Stimulated activated CD4-positive, alpha-beta T cell treated with anti-CD3 and anti-CD28 coated beads, TNF-alpha, amount 100 ng/mL, for 4 hours (primary cell): ENCODE measurements at regions not wholly inside any gene's neighbourhood (a gene's known extent, or its start where the extent isn't known, plus 50 kb on each side); places are given as distances from the start of the nearest gene placed in this dataset.
"Not testable (repeated sequence)": the region's sequence is repeated elsewhere in the genome, so short reads cannot be mapped to it uniquely, and the experiment has no call there.

Experiments used
- DNase-seq, 3 experiments: peaks; one replicate each; pipeline ENCODE4 v3.0.0-alpha.2; 2020; ENCODE audit warnings: low read depth in 3 of 3

DNA sequence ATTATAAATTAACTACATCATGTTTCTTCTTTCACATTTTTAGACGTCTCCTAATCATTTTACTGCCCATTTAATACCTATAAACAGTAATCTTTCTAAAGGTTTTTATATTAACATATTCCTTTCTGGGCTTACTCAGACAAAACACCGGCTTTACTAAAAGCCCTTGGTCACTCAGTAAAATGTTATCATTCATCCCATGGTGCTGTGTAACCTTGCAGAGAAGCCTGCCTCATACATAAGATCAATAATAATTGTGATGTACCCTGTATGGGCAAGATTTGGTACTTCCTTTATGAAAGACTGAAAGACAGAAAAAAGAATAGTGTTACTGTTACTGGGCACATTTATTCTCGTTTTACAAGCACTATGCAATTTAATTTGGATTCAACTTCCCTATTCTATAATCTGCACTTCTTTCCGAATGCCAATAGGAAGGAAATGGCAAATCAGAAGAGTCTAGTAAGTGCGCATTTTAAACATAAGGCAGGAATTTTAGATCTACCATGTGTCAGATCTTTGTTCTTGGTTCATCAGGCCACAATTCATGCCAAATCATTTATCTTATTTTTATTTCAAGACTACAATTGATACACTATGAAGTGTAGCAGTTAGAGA, 522.2 kb downstream of the CSNK1G3 start:
- no peak for DNase-seq

DNA sequence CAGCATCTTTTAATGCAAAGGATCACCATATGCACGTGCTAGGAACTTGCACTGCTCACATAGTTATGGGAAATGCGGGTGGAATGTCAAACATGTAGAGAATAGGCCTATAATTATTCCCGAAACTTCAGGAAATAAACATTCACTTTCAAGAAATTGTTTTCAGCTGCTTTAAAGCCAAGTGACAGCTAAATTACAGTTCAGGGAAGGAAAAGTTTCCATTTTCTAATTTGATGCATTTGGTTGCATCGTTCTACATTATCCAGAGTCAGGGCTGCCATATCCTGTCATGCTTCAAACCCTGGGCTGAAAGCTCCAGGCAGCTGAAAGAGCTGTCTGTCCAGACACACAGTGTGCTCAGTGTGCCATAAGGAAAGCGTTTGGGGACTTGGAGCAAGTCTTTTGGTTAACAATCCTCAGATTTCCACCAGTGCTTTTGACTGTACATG, 518.1 kb downstream of the CSNK1G3 start:
- no peak for DNase-seq

DNA sequence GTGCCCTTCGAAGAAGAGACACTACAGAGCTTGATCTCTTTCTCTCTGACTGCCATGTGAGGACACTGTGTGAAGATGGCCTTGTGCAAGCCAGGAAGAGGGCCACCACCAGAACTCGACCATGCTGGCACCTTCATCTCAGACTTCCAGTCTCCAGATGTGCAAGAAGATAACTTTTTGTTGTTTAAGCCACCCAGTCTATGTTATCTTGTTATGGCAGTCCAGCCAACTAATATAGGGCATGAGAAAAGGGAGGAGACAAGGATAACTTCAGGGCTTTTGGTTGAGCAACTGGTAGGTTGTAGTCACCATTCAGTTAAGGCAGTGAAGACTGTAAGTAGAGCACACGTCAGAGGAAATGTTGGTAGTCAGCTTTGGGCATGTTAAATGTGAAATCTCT, 515.5 kb downstream of the CSNK1G3 start:
- DNase-seq = no peak

DNA sequence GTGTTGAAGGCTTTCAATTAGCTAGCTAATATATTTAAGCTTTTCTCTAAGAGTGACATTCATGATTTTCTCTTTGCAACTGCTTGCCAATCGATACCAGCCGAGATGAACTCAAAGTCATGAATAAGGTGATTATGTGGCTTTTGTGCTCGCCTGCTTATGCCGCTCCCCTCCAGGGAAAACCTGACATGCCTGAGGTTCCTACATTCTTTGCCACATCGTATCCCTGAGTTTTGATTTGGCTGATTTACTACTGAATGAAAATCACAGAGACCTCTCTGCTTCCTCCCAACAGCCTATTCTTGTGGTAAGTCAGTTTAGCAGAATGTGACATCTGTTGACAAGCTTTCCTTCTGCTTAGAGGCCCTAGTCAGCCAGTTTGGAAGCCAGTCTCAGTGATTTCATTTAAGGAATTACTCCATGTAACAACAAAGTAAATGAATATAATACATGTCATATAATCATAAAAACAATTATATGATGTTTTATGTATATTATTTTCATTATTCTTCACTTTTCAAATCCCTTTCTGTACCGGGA, 513.4 kb downstream of the CSNK1G3 start:
- DNase-seq = no peak

DNA sequence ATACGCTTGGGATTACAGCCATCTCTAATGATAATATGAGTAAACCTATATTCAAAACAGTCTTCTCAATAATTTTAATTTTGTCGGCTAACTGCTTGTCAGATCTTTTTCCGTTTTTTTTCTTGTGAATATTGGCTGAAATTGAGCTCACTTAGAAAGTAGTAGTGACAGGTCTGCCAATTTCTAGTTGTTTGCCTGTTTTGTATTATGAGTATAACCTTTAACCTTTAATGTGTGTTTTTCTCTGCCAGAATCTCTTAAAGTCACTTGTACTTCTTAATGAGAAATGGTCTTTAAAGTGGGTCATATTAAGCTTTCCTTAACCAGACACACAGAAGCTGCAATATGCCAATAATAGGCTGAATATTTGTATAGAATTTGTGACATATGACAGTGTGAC, 511.0 kb downstream of the CSNK1G3 start:
- DNase-seq = no peak

DNA sequence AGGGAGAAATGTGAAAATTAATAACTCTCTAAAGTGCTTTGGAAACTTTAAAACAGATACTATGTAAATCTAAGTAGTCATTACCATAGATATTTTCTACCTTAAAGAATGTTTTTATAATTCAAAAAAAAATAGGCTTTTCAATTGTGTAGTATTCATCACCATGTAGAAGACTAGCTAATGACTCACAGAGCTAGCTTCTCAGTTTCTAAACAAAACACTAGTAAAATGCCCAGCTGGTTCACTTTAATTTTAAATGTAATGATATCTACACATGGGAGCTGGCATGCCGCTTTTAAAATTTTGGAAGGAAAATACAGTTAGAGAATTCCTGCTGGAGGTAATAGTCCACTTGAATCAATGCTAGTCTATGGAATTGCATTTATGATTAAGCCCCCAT, 509.8 kb downstream of the CSNK1G3 start:
- no peak for DNase-seq

DNA sequence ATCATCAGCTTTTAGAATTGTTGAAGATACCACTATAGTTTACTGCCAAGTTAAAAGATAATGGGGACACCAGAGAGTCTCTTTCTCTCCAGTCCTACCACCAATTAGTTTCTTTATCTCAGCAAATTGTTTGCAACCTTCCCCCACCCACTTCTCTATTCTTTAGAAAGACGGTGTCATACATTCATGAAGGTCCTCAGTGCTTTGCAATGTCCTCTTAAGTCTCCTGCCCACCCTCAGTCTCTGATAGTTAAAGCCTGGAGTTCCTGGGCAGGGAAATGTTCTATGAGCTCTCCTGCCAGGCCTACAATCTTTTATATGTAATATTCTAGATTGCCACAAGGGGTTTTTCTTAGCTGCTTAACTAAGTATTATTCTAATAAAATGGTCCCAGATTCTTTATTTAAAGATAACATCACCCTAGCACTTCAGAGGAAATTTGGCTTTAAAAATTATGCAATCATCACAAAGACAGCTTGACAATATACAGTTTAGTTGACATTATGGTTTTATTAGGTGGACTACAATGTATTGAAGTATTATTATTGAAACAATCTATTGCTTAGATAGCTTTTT, 509.2 kb downstream of the CSNK1G3 start:
- DNase-seq = no peak

DNA sequence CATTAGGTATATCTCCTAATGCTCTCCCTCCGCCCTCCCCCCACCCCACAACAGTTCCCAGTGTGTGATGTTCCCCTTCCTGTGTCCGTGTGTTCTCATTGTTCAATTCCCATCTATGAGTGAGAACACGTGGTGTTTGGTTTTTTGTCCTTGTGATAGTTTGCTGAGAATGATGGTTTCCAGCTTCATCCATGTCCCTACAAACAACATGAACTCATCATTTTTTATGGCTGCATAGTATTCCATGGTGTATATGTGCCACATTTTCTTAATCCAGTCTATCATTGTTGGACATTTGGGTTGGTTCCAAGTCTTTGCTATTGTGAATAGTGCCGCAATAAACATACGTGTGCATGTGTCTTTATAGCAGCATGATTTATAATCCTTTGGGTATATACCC, 505.3 kb downstream of the CSNK1G3 start:
- DNase-seq = not testable (repeated sequence)

DNA sequence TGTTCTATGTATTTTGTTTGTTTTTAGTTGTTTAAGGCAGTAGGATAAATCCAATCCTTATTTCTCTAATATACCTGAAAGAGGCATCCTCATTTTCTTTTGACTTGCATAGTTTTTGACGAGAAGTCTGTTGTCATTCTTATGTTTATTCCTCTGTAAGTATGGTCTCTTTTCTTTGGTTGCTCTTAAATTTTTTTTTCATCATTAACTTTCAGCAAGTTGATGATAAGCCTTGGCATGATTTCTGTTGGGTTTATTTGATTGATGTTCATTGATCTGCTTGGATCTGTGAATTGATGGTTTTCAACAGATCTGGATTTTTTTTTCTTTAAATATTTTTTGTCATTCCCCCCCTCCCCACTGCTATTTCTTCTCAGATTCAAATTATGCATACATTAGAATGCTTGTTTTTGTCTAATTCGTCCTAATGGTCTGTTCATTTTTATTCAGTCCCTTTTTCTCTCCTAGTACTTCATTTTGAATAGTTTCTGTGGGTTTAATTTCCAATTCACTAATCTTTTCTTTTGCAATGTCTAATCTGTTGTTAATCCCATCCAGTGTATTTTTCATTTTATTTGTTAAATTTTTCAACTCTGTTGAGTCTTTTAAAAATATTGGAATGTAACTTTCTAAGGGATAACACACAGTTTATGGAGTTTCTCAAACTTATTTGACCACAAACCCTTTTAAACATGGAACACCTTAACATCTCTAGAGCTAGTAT, 495.9 kb downstream of the CSNK1G3 start:
- no peak for DNase-seq

DNA sequence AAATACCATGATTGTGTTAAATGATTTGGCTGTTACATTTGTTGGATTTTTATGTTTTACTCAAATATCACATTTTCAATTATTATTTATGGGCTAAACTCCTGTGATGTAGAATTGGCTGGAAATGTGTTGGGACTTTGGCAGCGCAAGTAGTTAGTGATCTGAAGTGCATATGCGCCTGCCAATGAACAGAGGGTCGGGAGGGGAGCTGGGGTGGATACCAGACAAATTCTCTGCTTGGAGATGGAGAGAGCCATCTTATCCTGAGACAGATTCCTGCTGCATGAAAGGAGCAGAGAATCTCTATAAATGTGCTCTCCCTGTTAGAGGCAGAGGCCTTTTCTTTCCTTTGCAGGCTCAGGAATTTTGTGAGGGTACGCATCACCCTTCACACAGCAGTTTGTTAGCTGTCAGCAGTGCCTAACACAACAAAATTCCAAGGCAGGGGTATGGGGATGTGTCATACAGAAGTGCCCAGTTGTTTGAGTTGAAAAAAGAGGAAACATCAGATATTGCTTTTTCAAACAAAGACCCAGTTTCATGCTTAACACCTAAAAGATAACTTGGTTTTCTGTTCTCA, 489.1 kb downstream of the CSNK1G3 start:
- DNase-seq = no peak

DNA sequence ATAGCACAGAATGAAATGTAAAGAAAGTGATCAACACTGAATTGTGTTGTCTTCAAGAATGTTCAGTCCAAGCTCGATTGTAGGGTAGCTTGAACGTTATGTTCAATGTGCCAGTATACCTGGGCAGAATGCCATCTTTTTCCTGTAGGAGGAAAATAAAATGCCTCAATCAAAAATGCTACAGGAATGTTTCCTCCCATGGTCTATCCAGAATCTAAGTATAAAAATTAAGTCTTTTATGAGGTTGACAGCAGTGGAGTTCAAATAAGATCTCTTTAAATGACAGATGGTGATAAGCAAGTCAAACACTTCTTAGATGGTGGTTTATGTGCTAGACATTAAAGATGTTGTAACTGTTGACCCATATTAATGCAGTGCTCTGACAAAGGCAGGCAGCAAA, 488.6 kb downstream of the CSNK1G3 start:
- DNase-seq = no peak

DNA sequence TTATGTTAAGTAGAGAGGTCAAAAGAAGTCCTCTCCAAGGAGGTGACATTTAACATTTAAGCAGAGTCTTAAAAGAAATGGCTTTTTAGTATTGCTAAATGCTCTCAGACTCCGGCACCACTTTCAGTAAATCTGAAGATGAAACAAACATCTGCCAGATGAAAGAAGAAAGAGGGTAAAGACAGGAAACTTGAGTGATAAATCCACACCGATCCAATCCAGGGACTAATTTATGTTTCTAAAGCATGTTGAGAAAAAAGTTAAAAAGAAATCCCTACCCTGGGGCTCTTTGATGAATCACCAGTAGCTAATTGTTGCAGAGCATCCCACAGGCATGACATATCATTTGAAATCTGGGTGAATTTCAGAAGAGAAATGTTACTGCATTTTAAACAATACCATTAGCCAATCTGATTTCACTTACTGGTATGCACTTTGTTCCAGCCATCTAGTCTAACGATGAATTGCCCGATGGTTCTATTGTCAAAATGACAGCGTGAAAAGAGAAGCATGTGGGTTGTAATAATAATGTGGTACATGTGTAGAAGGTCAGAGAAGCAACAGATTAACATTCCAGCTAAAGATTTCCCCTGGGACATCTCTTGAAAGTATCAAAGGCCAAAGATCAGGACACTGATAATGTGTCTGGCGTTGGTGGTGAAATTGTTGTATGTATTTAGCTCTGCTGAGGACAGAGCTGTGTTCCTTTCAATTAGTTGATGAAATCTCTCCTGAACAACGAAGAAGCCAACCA, 485.7 kb downstream of the CSNK1G3 start:
- no peak for DNase-seq

DNA sequence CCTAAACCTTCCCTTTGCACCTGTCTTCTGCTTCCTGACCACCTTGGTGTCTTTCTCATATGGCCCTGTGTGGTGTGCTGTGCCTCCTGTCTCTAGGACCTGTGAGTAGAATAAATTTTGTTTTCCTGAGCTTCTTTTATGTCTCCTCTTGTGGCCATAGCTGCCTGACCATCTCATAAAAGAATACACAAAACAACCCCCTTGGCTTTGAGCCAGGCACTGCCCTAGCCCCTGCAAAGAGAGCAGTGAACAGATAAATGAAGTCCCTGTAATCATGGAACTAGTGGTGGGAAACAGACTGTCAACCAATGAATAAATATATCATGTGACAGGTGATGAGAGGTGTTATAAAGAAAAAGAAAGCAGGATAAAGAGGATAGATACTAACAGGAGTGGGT, 485.1 kb downstream of the CSNK1G3 start:
- no peak for DNase-seq

DNA sequence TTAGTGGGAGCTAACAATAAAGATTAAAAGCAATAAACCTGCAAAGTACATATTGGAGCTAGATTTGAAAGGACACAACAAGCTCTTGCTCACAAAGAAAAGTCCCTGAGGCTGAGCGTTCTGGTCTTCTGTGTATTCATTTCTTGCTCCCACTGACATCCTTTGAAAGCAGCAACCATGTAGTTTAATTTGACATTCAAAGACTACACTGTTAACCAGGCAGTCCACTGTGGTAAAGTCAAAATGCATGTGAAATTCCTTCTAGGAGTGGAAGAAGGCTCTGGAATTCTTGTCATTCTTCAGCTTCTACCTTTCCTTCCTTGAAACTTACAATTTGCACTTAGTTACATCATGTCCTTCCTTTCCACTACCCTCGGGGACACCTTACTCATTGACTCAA, 480.7 kb downstream of the CSNK1G3 start:
- DNase-seq = no peak

DNA sequence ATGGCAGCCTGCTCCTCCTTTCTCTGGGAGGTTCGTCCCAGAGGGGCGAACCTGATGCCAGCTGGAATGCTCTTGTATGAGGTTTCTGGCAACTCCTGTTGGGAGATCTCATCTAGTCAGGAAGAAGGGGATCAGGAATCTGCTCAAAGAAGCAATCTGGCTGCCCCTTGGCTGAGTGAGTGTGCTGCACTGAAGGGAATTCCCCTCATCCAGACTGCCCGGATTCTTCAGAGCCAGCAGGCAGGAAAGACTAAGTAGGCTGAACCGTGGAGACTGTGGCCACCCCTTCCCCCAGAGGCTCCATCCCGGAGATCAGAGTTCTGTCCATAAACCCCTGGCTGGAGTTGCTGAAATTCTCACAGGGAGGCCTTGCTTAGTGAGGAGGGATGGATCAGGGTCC, 476.0 kb downstream of the CSNK1G3 start:
- DNase-seq = no peak

DNA sequence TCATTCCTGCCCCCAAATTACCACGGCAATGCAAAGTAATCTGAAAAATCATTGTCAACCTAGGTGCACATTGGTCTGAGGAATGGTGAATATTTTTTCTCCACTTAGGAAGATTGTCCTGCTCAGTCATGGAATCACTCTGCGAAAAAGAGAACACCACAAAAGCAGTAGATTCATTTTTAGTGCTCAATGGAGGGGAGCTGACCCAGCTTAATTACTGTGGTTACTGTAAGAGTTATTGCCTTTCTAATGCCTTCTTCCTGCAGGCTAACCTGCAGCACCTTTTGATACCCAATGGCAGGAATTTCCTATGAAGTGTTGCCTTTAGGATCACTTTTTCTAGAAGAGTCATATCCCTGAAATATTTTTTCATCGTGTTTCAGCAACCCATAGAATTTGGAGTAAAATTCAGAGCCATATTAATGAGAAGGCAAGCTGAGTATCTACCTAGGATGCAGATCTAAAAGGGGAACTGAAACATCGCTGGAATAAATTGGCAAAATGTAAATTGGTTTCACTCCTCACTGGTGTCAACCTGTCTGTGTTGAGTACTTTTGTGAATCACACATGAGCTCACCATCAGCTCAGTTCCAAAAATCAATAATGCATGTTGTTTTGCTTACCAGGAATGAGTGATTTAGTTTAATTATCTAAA, 464.5 kb downstream of the CSNK1G3 start:
- no peak for DNase-seq

DNA sequence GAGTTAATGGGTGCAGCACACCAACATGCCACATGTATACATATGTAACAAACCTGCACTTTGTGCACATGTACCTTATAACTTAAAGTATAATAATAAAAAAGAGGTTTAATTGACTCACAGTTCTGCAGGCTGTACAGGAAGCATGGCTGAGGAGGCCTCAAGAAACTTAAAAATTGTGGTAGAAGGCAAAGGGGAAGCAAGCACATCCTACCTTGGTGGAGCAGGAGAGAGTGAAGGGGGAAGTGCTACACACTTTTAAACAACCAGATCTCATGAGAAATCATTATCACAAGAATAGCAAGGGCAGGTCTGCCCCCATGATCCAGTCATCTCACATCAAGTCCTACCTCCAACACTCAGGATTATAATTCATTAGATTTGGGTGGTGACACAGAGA, 463.5 kb downstream of the CSNK1G3 start:
- DNase-seq = not testable (repeated sequence)

DNA sequence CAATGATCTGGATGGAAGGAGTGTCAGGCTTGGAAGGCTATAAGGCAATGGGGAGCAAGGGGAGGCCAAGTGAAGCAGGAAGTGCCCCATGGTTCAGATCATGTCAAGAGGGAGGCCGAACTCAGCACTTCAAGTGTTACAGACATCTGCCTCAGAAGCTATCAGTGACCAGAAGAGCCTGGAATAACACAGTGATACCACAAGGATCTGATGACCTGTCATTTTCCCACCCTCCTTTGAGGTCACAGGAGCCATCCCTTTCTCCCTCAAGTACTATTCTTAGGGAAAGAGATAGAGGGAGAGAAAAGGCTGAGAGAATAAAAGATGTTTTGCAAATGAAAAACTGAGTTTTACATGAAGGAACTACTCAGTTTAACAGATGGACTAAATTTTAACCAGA, 454.8 kb downstream of the CSNK1G3 start:
- no peak for DNase-seq

DNA sequence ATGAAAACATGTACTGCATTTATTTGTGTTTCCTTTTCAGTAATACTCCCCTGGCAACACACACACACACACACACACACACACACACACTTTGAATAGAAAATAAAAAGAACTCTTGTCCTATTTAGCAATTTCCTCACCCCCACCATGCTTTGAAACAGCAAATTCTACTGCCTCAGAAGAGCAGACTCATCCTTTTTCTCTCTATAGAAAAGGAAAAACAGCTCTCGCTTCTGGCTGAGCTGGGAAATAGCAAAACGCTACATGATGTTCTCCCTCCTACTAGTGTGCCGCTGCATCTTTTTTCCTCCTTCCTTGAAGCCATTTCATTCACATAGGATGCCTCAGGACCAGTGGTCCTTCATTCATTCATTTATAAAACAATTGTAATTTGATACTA, 453.6 kb downstream of the CSNK1G3 start:
- no peak for DNase-seq

DNA sequence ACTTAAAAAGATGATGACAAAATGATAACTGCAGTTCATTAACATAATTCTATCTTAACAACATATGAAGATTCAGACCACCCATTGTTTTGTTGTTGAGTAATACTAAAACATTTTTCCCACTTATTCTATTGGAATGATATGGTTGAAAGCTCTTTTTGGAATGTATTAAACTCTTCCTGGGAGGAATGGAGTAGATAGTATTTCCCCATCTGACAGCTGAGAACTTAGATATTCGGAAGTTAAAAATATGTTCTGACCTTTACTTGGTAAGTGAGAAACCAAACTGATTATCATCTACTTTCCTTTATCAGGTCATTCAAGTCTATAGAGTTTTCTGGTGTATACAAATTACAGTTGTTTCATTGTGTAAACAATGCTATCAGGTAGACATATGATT, 452.9 kb downstream of the CSNK1G3 start:
- DNase-seq = no peak

DNA sequence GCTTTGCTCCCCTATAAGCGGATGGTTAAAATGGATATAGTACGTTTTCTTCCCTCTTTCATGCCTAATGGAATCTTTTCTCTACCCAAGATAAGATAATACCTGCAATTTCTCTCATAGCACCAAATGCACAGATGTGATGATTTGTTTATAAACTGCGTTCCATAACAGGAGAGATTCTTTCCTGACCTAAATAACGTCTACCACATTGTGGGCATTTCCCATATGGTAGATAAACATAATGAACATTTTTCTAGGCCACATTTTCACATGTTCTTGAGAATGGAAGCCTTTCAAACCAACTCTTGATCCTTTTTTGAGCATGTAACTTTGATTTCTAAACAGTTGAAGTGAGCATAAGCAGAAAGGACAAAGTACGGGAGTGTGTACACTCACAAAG, 448.5 kb downstream of the CSNK1G3 start:
- no peak for DNase-seq

DNA sequence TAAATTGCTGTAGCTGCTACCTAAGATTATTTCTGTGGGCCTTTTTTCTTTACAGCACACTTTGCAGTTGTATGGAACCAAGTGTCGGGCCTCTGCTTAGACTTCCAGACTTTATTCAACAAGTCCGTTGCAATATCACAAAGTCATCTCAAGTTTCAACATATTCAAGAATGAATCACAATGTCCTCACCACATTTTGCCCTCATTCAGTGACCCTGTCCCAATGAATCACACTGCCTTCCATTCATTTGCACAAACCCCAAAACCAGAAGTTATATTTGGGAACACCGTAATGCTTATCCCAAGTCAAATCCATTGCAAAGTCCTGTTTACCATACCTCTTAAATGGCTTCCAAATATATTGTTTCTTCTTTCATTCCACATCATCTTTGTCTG, 439.6 kb downstream of the CSNK1G3 start:
- no peak for DNase-seq
